ENCODE measurements at regions not wholly inside any gene's neighbourhood (a gene's known extent, or its start where the extent isn't known, plus 50 kb on each side); places are given as distances from the start of the nearest gene placed in this dataset.

DNA sequence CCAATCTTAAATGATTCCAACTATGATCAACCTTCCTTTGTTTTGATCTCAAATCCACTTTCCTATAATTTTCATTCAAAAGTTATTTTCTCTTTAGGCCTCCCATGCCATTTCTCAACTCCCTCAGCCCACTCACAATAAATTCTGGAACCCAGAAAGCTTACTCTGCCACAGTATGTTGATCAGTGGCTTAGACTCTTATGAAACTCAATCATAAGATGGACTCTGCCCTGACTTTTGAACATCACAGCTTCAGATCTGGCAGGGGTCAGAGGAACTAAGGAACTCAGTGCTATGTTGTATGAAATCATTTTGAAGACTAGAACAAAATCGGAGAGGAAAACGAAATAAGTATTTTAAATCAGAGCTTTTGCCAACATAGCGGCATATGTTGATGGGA lies 59.8 kb upstream of the LGALSL start:
- TF ChIP-seq, protein P1, sequence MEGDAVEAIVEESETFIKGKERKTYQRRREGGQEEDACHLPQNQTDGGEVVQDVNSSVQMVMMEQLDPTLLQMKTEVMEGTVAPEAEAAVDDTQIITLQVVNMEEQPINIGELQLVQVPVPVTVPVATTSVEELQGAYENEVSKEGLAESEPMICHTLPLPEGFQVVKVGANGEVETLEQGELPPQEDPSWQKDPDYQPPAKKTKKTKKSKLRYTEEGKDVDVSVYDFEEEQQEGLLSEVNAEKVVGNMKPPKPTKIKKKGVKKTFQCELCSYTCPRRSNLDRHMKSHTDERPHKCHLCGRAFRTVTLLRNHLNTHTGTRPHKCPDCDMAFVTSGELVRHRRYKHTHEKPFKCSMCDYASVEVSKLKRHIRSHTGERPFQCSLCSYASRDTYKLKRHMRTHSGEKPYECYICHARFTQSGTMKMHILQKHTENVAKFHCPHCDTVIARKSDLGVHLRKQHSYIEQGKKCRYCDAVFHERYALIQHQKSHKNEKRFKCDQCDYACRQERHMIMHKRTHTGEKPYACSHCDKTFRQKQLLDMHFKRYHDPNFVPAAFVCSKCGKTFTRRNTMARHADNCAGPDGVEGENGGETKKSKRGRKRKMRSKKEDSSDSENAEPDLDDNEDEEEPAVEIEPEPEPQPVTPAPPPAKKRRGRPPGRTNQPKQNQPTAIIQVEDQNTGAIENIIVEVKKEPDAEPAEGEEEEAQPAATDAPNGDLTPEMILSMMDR (IDR thresholded peaks at IDR 0.05), result no peak
- H3K4me1 Mint-ChIP-seq, result peaks cover 11% of the 10 kb centered on the region
- no peak overlapping the region for H3K27ac Mint-ChIP-seq

DNA sequence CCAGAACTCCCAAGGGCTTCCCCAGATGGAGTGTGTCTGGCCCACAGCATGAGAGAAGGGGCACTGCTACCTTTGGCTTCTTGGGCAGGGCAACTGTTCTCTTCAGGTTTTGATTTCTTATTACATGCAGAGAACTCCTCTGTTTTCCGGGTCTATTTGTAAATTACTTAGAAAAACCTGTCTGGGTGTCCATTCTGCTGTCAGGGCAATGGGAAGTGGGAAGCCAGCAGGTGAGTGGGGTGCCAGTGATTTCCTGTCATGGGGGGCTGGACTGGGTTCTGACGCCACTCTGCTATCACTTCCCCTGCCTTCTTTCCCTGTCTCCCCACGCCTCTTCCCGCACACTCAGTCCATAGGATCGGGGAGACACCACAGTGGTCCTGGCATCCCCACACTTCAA lies 58.0 kb upstream of the LGALSL start:
- no peak overlapping the region for H3K27ac Mint-ChIP-seq
- no peak for DNase-seq
- H3K4me1 Mint-ChIP-seq, result peaks cover 29% of the 10 kb centered on the region
- peaks cover 7% of the 10 kb centered on the region for H3K27me3 Mint-ChIP-seq (ENCODE audit: low read depth, poor library complexity)
- TF ChIP-seq, protein P1 (IDR thresholded peaks at IDR 0.05), result no peak
- H3K4me3 Mint-ChIP-seq, result no peak overlapping the region
- H3K36me3 Mint-ChIP-seq (ENCODE audit: low read depth), result peaks cover 21% of the 10 kb centered on the region
- peaks cover 12% of the 10 kb centered on the region for H3K9me3 Mint-ChIP-seq

More for the DNA sequence above, 59.8 kb upstream of the LGALSL start:
- Mint-ChIP-seq H3K27me3 (ENCODE audit: low read depth, poor library complexity) (peaks cover 4% of the 10 kb centered on the region), H3K36me3 (ENCODE audit: low read depth) (peaks cover 30% of the 10 kb centered on the region), H3K4me3 (no peak overlapping the region), H3K9me3 (peaks cover 29% of the 10 kb centered on the region)
- no peak for DNase-seq

DNA sequence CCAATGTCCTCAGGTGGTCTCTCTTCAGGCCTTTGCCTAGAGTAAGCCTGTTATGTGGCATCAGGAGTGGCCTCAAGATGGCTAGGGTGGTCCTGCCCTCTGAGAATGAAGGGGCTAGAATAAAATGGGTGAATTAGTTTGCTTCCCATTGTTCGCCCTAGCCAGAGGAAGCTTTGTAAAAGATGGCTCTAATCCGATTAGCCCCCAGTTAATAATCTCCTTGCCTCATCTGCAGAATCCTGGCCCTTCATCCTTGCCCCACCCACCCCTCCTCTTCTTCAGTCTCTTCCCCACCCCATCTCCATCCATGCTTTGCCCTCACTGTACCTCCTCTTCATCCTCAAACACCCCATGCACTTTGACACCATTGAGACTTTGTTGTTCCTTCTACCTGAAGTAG lies 57.4 kb upstream of the LGALSL start:
- DNase-seq, result no peak
- no peak overlapping the region for H3K27ac Mint-ChIP-seq
- peaks cover 7% of the 10 kb centered on the region for H3K9me3 Mint-ChIP-seq
- peaks cover 35% of the 10 kb centered on the region for H3K4me1 Mint-ChIP-seq
- H3K27me3 Mint-ChIP-seq (ENCODE audit: low read depth, poor library complexity), result peaks cover 7% of the 10 kb centered on the region
- H3K4me3 Mint-ChIP-seq, result no peak overlapping the region
- H3K36me3 Mint-ChIP-seq (ENCODE audit: low read depth), result peaks cover 15% of the 10 kb centered on the region
- TF ChIP-seq, protein P1 (IDR thresholded peaks at IDR 0.05), result no peak

DNA sequence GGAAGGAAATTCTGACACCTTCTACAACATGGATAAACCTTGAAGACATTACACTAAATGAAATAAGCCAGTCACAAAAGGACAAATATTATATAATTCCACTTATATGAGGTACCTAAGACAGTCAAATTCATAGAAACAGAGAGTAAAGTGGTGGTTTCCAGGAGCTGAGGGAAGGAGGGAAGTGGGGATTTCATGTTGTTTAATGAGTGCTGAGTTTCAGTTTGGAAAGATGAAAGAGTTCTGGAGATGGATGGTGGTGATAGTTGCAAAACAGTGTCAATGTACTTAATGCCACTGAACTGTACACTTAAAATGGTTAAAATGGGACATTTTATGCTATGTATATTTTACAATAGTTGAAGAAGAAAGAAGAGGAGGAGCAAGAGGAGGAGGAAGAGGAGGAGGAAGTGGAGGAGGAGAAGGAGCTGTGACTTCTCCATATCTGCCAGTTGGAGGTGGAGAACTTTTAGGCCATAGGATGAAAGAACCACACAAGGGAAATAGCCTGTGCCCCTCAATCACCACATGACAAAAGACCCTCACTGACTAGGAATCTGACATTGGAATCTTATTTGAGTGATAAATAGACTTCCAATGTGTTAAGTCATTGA lies 55.3 kb upstream of the LGALSL start:
- Mint-ChIP-seq H3K27ac (no peak overlapping the region), H3K27me3 (ENCODE audit: low read depth, poor library complexity) (peaks cover 7% of the 10 kb centered on the region), H3K36me3 (ENCODE audit: low read depth) (peaks cover 9% of the 10 kb centered on the region), H3K9me3 (no peaks in the 10 kb centered on the region), H3K4me3 (peak overlapping the region; percentile 5), H3K4me1 (peaks cover 55% of the 10 kb centered on the region)
- TF ChIP-seq, protein P1 (IDR thresholded peaks at IDR 0.05), result no peak
- no peak for DNase-seq

DNA sequence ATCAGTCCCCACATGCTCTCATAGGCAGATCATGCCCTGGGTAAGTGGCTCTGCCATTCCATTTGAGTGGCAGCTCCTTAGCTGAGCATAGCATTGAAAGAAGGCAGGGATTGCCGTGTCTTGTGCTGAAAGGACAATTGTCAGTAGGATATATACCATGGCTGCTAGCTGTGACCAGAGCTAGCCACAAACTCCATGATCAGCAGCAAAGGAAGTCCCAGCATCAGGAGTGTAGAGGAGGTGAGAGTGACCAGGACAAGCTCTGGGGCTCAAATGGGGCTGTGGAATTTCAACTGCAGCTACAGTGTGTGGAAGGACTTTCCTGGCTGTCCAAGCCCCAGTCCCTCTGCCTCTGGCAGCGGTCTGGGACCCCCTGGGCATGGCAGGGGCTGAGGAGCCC lies 54.4 kb upstream of the LGALSL start:
- Mint-ChIP-seq H3K9me3 (no peaks in the 10 kb centered on the region), H3K27ac (peak overlapping the region; percentile 73), H3K4me1 (peaks cover 64% of the 10 kb centered on the region), H3K4me3 (peak overlapping the region; percentile 46), H3K36me3 (ENCODE audit: low read depth) (peaks cover 3% of the 10 kb centered on the region), H3K27me3 (ENCODE audit: low read depth, poor library complexity) (peaks cover 9% of the 10 kb centered on the region)
- TF ChIP-seq, protein P1 (IDR thresholded peaks at IDR 0.05), result no peak
- DNase-seq, result no peak

DNA sequence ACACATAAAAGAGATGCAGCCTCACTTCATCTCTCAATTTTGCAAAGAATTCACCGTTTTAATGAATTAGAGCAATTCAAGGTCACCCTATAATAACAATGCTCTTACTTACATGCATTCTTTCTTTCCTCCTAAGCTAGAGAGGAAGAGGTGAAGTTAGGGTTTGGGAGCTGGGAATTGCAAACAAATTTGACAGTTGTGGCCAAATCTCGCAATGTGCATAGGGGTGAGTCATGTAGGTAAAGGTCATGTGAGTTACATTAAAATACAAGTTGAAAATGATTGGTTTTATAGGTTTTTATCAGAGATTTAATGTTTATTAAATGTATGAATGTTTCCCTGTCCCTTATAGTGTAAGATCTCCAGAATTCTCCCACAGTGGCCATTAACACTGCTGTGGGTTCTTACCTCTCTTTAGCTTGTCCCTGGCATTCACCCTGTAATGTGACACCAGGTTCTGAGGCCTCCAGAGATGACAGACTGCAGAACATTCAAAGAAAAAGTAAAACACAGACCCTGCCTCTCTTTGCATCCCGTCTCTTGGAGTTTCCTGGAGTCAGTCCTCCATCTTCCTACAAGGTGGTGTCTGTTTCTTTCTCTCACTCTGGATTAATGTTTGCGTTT lies 53.7 kb upstream of the LGALSL start:
- Mint-ChIP-seq H3K36me3 (ENCODE audit: low read depth) (peaks cover 3% of the 10 kb centered on the region), H3K9me3 (no peaks in the 10 kb centered on the region), H3K27me3 (ENCODE audit: low read depth, poor library complexity) (peaks cover 9% of the 10 kb centered on the region), H3K4me3 (peak overlapping the region; percentile 51), H3K27ac (peak overlapping the region; percentile 99), H3K4me1 (peaks cover 71% of the 10 kb centered on the region)
- no peak for DNase-seq
- TF ChIP-seq, protein P1 (IDR thresholded peaks at IDR 0.05), result no peak
